ENCODE measurements at regions not wholly inside any gene's neighbourhood (a gene's known extent, or its start where the extent isn't known, plus 50 kb on each side); places are given as distances from the start of the nearest gene placed in this dataset.

- Histone ChIP-seq H3K4me1 (no peaks in the 10 kb centered on the region), H3K9me3 (no peaks in the 10 kb centered on the region), H3K36me3 (no peaks in the 10 kb centered on the region), H3K27me3 (no peaks in the 10 kb centered on the region), H3K4me3 (no peak overlapping the region), H3K27ac (no peak overlapping the region)
- no peak for TF ChIP-seq POLR2A (IDR thresholded peaks at IDR 0.05)
- TF ChIP-seq CTCF (IDR thresholded peaks at IDR 0.05 in 4 of 5, conservative IDR thresholded peaks at IDR 0.05 in 1 of 5) = no peak
- intact Hi-C loops (cut with DNase I; ENCODE audit: low total_unique reads) (no loop called here), in situ Hi-C loops (cut with MboI; ENCODE audit: low sequenced_read_pairs in 4 of 4) (no loop called here)
- ATAC-seq = no peak
- DNase-seq = no peak
These were observed 122.3 kb upstream of the ST6GALNAC5 start for GRCh38 chr1:76744989-76745388.

- DNase-seq (no peak), ATAC-seq (no peak)
- H3K4me1 ChIP-seq = no peaks in the 10 kb centered on the region
- no peaks in the 10 kb centered on the region for H3K36me3 ChIP-seq
- intact Hi-C loops (cut with DNase I; ENCODE audit: low total_unique reads) = no loop called here
- H3K27ac ChIP-seq = no peak overlapping the region
- H3K9me3 ChIP-seq = no peaks in the 10 kb centered on the region
- H3K4me3 ChIP-seq = no peak overlapping the region
- no peaks in the 10 kb centered on the region for H3K27me3 ChIP-seq
- TF ChIP-seq CTCF (IDR thresholded peaks at IDR 0.05 in 4 of 5, conservative IDR thresholded peaks at IDR 0.05 in 1 of 5) (no peak), POLR2A (IDR thresholded peaks at IDR 0.05) (no peak)
- in situ Hi-C loops (cut with MboI; ENCODE audit: low sequenced_read_pairs in 4 of 4) = no loop called here
These were observed 121.1 kb upstream of the ST6GALNAC5 start for GRCh38 chr1:76746206-76746605.

GRCh38 chr1:76754730-76755129, 112.5 kb upstream of the ST6GALNAC5 start:
- in situ Hi-C loops (cut with MboI; ENCODE audit: low sequenced_read_pairs in 4 of 4) (no loop called here), intact Hi-C loops (cut with DNase I; ENCODE audit: low total_unique reads) (no loop called here)
- Histone ChIP-seq H3K27me3 (no peaks in the 10 kb centered on the region), H3K27ac (no peak overlapping the region), H3K36me3 (no peaks in the 10 kb centered on the region), H3K4me3 (no peak overlapping the region), H3K9me3 (no peaks in the 10 kb centered on the region), H3K4me1 (no peaks in the 10 kb centered on the region)
- ATAC-seq = no peak
- no peak for DNase-seq
- TF ChIP-seq CTCF (IDR thresholded peaks at IDR 0.05 in 4 of 5, conservative IDR thresholded peaks at IDR 0.05 in 1 of 5) (no peak), POLR2A (IDR thresholded peaks at IDR 0.05) (no peak)

- DNase-seq = no peak
- Histone ChIP-seq H3K4me1 (no peaks in the 10 kb centered on the region), H3K27me3 (no peaks in the 10 kb centered on the region), H3K9me3 (no peaks in the 10 kb centered on the region), H3K27ac (no peak overlapping the region), H3K36me3 (no peaks in the 10 kb centered on the region), H3K4me3 (no peak overlapping the region)
- no peak for TF ChIP-seq CTCF (IDR thresholded peaks at IDR 0.05 in 4 of 5, conservative IDR thresholded peaks at IDR 0.05 in 1 of 5)
- no peak for TF ChIP-seq POLR2A (IDR thresholded peaks at IDR 0.05)
- in situ Hi-C loops (cut with MboI; ENCODE audit: low sequenced_read_pairs in 4 of 4) = no loop called here
- no peak for ATAC-seq
- intact Hi-C loops (cut with DNase I; ENCODE audit: low total_unique reads) = no loop called here
These were observed 108.0 kb upstream of the ST6GALNAC5 start for GRCh38 chr1:76759171-76759860.

GRCh38 chr1:76759950-76760349, 107.3 kb upstream of the ST6GALNAC5 start:
- intact Hi-C loops (cut with DNase I; ENCODE audit: low total_unique reads) = no loop called here
- DNase-seq (no peak), ATAC-seq (no peak)
- no peak overlapping the region for H3K4me3 ChIP-seq
- in situ Hi-C loops (cut with MboI; ENCODE audit: low sequenced_read_pairs in 4 of 4) = no loop called here
- TF ChIP-seq CTCF (IDR thresholded peaks at IDR 0.05 in 4 of 5, conservative IDR thresholded peaks at IDR 0.05 in 1 of 5) (no peak), POLR2A (IDR thresholded peaks at IDR 0.05) (no peak)
- H3K4me1 ChIP-seq = no peaks in the 10 kb centered on the region
- no peaks in the 10 kb centered on the region for H3K9me3 ChIP-seq
- no peaks in the 10 kb centered on the region for H3K27me3 ChIP-seq
- no peak overlapping the region for H3K27ac ChIP-seq
- H3K36me3 ChIP-seq = no peaks in the 10 kb centered on the region
